GM12873 (cell line): ENCODE measurements at regions not wholly inside any gene's neighbourhood (a gene's known extent, or its start where the extent isn't known, plus 50 kb on each side); places are given as distances from the start of the nearest gene placed in this dataset.

Experiments
- TF ChIP-seq, protein P1 (sequence below): IDR thresholded peaks from 2 replicates; pipeline ENCODE4 v1.5.1; 2012; ENCODE audit warnings: low read depth, mild to moderate bottlenecking, moderate library complexity, low read length, control low read depth; ENCODE audit not compliant: insufficient read depth; ENCODE audit errors: missing control alignments

DNA sequence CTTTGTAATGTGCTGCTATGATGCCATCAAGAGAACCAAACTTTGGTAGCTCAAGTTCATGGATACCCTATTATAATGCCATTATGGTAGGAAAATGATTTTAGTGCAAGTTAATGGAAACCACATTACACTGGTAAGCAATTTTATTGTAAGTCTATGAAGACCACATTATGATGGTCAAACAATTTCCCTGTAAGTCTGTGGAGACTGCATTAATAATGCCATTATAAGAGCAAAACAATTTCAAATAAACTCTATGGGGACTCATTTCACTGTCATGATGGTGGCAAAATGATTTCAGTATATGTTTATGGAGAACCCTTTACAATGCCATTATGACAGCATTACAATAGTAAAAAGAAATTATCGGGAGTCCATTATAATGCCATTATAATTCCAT lies 602.0 kb upstream of the MEF2C start:
- TF ChIP-seq, protein P1, sequence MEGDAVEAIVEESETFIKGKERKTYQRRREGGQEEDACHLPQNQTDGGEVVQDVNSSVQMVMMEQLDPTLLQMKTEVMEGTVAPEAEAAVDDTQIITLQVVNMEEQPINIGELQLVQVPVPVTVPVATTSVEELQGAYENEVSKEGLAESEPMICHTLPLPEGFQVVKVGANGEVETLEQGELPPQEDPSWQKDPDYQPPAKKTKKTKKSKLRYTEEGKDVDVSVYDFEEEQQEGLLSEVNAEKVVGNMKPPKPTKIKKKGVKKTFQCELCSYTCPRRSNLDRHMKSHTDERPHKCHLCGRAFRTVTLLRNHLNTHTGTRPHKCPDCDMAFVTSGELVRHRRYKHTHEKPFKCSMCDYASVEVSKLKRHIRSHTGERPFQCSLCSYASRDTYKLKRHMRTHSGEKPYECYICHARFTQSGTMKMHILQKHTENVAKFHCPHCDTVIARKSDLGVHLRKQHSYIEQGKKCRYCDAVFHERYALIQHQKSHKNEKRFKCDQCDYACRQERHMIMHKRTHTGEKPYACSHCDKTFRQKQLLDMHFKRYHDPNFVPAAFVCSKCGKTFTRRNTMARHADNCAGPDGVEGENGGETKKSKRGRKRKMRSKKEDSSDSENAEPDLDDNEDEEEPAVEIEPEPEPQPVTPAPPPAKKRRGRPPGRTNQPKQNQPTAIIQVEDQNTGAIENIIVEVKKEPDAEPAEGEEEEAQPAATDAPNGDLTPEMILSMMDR, result no peak

DNA sequence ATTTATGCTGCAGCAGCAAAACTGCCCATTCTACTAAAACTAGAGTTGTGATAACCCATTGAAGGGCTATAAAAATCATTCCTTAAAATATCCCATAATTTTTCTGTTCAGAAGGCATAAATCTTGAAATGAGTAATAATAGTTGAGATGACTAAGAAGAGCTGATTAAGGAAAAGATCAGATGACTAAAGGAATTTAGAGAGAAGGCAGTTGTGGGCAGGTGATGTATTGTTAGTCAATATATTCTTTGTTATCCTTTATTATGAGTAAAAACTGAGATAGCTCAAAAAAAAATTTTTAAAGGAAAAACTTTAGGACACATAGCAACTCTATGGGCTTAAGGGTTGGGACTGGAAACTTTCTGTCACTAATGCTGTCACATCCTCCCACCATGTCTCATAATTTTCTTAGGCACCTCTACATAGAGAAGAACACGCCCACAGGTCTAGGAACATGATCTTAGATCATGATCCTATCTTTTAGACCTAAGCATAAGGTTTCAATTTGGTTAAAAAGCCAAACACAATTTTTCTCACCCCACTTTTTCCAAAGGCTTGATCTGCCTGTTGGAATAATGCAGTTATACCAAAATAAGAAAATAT lies 597.5 kb upstream of the MEF2C start:
- TF ChIP-seq, protein P1, result no peak

DNA sequence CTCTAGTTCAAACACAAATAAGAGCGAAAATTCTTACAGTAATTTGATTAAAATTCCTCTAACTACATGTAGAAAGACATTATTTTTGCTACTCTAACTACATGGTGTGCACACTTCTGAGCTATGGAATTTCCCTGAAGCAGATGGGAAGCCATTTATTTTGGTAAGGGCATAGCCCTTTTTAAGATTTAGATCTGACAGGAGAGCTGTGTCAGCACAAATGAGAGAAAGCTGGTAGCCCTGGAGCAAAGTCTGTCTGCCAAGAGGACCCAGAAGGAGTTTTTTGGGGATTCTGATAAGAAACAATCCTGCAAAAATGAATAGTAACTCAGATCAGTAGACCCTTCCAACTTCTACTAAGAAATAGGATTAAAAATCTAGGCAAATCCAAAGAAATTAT lies 595.9 kb upstream of the MEF2C start:
- TF ChIP-seq, protein P1, result no peak

DNA sequence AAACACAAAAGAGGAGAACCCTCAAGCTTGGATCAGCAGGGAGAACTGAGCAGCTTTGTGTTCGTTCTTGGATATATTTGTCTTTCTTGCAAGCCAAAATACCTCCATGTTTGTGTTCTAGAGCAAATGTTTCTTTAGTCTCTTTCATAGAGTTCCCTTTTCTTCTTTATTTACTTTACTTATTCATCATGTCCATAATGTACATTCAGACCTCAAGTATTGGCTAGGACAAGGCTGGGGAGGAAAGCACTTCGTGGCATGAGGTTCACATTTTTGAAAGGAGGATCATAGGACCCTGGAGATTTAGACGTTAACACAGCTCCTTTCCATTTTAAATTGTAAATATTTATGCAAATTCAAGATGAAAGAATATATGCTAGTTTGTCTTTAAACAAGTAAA lies 590.2 kb upstream of the MEF2C start:
- TF ChIP-seq, protein P1, result no peak

DNA sequence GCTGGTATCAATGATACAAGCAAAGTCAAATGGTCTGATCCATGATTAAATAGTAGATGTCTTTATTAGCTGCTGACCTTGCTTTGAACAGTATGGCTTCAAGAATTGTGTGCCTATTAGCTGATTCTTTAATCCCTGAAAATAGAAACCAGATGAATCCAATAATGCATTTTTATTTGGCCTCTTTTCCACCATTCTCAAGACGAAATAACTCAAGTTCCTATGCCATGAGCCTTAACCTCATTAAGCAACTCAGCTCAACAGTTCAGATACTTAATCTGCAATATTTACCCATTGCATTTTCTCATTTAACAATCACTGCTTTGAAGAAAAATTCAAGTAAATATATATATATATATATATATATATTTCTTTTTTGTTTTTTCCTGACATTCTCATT lies 588.6 kb upstream of the MEF2C start:
- TF ChIP-seq, protein P1, result no peak

DNA sequence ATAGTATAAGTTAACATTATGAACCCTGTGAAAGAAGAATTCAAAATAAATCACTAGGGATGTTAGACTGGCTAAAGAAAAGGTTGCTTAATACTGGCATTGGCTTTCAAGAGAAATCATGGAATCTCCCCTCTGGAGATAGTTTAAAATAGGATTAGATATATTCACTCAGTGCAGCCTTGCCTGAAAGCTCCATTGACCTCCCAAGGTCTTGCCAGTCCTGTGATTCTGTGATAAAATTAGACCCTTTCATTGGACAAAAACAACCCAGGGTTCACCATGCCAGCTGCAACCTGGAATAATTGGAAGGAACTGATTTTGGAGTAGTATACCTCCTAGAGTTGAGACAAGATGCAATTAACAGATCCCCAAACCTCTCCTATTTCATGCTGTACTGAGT lies 588.1 kb upstream of the MEF2C start:
- TF ChIP-seq, protein P1, result no peak

DNA sequence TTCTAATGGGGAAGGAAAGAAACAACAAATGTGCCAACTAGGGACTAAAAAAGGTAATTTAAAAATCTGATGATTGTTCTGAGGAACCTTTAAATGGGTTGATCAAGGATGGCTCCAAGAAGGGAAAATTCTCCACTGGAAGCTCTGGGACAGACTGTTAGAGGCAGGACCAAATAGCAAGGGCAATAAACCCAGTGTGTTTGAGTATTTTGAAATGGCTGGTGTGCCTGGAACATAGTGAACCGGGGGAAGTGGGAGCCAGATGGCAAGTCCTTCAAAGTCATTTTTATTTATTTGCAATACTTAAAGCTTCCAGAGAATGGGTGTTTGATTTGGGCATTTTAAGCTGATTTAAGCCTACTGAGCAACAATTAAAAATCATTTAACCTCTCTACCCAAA lies 587.7 kb upstream of the MEF2C start:
- TF ChIP-seq, protein P1, result no peak

DNA sequence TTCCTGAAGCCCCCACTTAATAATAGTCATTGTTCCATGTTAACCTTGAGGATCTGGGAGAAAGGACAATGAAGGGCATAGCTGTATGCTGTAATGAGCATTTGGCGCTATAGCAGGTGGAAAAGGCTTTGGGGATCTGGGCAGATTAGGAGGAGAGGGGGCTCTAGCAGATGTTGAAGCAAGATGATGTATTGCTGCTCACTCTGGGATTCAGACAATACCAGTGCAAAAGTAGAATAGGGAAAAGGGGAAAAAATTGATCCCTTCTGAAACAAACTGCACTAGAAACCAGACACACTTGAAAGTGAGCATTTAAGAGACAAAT lies 575.3 kb upstream of the MEF2C start:
- TF ChIP-seq, protein P1, result no peak
